GM12878 (cell line): ENCODE measurements at regions not wholly inside any gene's neighbourhood (a gene's known extent, or its start where the extent isn't known, plus 50 kb on each side); places are given as distances from the start of the nearest gene placed in this dataset.

Source experiments
- EZH2 ChIP-seq: IDR thresholded peaks from 2 replicates; pipeline ENCODE4 v1.6.1; 2012; ENCODE audit warnings: low read depth, mild to moderate bottlenecking, control low read depth, inconsistent platforms, low read length, borderline replicate concordance; ENCODE audit not compliant: control insufficient read depth
- MAX ChIP-seq: IDR thresholded peaks from 2 replicates; pipeline ENCODE4 v1.6.1; 2012; ENCODE audit warnings: low read depth, low read length, improper control_type of control experiment

- TF ChIP-seq MAX (no peak), EZH2 (no peak)
Measured at GRCh38 chr20:6993511-6993910, 226.0 kb downstream of the BMP2 start.
